NT2/D1 (cell line): ENCODE measurements at regions not wholly inside any gene's neighbourhood (a gene's known extent, or its start where the extent isn't known, plus 50 kb on each side); places are given as distances from the start of the nearest gene placed in this dataset.

ENCODE experiments used
- SUZ12 ChIP-seq: IDR thresholded peaks from 2 replicates; pipeline ENCODE4 v1.6.1; 2011; ENCODE audit not compliant: insufficient read length, insufficient read depth; ENCODE audit errors: extremely low read depth
- ZNF274 ChIP-seq: IDR thresholded peaks from 2 replicates; pipeline ENCODE4 v1.6.1; 2011; ENCODE audit warnings: mild to moderate bottlenecking, low read depth, low read length

- TF ChIP-seq ZNF274, result no peak
- TF ChIP-seq SUZ12, result no peak
These were observed 163.2 kb downstream of the IER5 start for GRCh38 chr1:181251713-181252075.
